ENCODE measurements at regions not wholly inside any gene's neighbourhood (a gene's known extent, or its start where the extent isn't known, plus 50 kb on each side); places are given as distances from the start of the nearest gene placed in this dataset.

- H4K20me1 ChIP-seq (ENCODE audit: insufficient read depth, low read length): no peaks in the 10 kb centered on the region
- no peaks in the 10 kb centered on the region for H3K79me2 ChIP-seq (ENCODE audit: insufficient read depth, low read length)
- H3K27me3 ChIP-seq (ENCODE audit: control insufficient read depth in 1 of 2, insufficient read depth in 2 of 2, low read length in 2 of 2): no peaks in the 10 kb centered on the region
- H3K4me2 ChIP-seq (ENCODE audit: low read depth, low read length): no peak overlapping the region
- POLR2A ChIA-PET: interaction anchor here (1.0 to 1.2 kb wide), 3 partner anchors 10 to 91 kb away, joined by 3 to 4 read pairs (median 4); no protein-coding TSS in a partner anchor
- no peak overlapping the region for H3K27ac ChIP-seq (ENCODE audit: extremely low read length, insufficient read depth, low read length)
- H3K36me3 ChIP-seq (replicated peaks in 1 of 2; ENCODE audit: control insufficient read depth in 1 of 2, insufficient read depth in 2 of 2, low read length in 2 of 2): no peaks in the 10 kb centered on the region
- no peaks in the 10 kb centered on the region for H3K9me3 ChIP-seq (ENCODE audit: low read length)
- no peak overlapping the region for H3K9ac ChIP-seq (ENCODE audit: insufficient read depth, low read depth, low read length)
- CTCF ChIA-PET (ENCODE audit: low intra/inter-chr PET ratio, low total read pairs): interaction anchor here (1.3 to 1.9 kb wide), 2 partner anchors 47 to 91 kb away, joined by 4 read pairs; no protein-coding TSS in a partner anchor
- H2AFZ ChIP-seq (ENCODE audit: low read length): no peak overlapping the region
- no peak overlapping the region for H3K4me3 ChIP-seq (replicated peaks in 1 of 3; ENCODE audit: insufficient read depth in 1 of 3, low read depth in 2 of 3, low read length in 3 of 3)
- no TSS peak for BruUV-seq (replicated peaks)
- 30% methylated on average over 6 of the region's 6 CpGs for WGBS (ENCODE audit: low lambda C conversion rate)
- peaks cover 35% of the 10 kb centered on the region for H3K4me1 ChIP-seq (ENCODE audit: insufficient read depth, low read length)
- peak; percentile 87 for FAIRE-seq
- ATAC-seq: peak; percentile 95
- intact Hi-C loops (cut with micrococcal nuclease; ENCODE audit: unreplicated experiment): loop anchor here (1.0 to 5.0 kb wide), 2 partner anchors 91 to 329 kb away; no protein-coding TSS in a partner anchor
- in situ Hi-C loops (cut with HindIII; ENCODE audit: extremely low pct_ligation_motif_present, low pct_unique_long_range_greater_than_20kb): loop anchor here (10.0 kb wide), 1 partner anchor 54 kb away; no protein-coding TSS in a partner anchor
- DNase-seq (ENCODE audit: low spot score): peak; percentile 50
- TF ChIP-seq MED1 (CRISPR knock-in tag; IDR thresholded peaks at IDR 0.05): no peak
- TF ChIP-seq, protein P1, sequence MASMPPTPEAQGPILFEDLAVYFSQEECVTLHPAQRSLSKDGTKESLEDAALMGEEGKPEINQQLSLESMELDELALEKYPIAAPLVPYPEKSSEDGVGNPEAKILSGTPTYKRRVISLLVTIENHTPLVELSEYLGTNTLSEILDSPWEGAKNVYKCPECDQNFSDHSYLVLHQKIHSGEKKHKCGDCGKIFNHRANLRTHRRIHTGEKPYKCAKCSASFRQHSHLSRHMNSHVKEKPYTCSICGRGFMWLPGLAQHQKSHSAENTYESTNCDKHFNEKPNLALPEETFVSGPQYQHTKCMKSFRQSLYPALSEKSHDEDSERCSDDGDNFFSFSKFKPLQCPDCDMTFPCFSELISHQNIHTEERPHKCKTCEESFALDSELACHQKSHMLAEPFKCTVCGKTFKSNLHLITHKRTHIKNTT (CRISPR knock-in tag; IDR thresholded peaks at IDR 0.05): no peak
- TF ChIP-seq XRCC5 (optimal IDR thresholded peaks at IDR 0.05; ENCODE audit: low read length): peak; percentile 42
- peak; percentile 87 for TF ChIP-seq STAG1 (CRISPR knock-in tag; IDR thresholded peaks at IDR 0.05)
- no peak for TF ChIP-seq ATF4 (CRISPR knock-in tag; IDR thresholded peaks at IDR 0.05)
- no peak for TF ChIP-seq ZNF251 (CRISPR knock-in tag; IDR thresholded peaks at IDR 0.05)
- 0 out of 2 replicates have a peak, but pooled peaks have one; percentile 19 for TF ChIP-seq KDM2A (CRISPR knock-in tag; IDR thresholded peaks at IDR 0.05; ENCODE audit: borderline replicate concordance, low read depth)
- TF ChIP-seq RFXAP (CRISPR knock-in tag; IDR thresholded peaks at IDR 0.05; ENCODE audit: borderline replicate concordance): no peak
- TF ChIP-seq, protein P2, sequence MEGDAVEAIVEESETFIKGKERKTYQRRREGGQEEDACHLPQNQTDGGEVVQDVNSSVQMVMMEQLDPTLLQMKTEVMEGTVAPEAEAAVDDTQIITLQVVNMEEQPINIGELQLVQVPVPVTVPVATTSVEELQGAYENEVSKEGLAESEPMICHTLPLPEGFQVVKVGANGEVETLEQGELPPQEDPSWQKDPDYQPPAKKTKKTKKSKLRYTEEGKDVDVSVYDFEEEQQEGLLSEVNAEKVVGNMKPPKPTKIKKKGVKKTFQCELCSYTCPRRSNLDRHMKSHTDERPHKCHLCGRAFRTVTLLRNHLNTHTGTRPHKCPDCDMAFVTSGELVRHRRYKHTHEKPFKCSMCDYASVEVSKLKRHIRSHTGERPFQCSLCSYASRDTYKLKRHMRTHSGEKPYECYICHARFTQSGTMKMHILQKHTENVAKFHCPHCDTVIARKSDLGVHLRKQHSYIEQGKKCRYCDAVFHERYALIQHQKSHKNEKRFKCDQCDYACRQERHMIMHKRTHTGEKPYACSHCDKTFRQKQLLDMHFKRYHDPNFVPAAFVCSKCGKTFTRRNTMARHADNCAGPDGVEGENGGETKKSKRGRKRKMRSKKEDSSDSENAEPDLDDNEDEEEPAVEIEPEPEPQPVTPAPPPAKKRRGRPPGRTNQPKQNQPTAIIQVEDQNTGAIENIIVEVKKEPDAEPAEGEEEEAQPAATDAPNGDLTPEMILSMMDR (CRISPR knock-in tag; IDR thresholded peaks at IDR 0.05): peak; percentile 84
- TF ChIP-seq, protein P3, sequence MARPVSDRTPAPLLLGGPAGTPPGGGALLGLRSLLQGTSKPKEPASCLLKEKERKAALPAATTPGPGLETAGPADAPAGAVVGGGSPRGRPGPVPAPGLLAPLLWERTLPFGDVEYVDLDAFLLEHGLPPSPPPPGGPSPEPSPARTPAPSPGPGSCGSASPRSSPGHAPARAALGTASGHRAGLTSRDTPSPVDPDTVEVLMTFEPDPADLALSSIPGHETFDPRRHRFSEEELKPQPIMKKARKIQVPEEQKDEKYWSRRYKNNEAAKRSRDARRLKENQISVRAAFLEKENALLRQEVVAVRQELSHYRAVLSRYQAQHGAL (CRISPR knock-in tag; IDR thresholded peaks at IDR 0.05; ENCODE audit: not compliant biosample characterization): no peak
- TF ChIP-seq CEBPB (IDR thresholded peaks at IDR 0.05; ENCODE audit: borderline replicate concordance, low read depth, low read length): no peak
- no peak for TF ChIP-seq AHR (CRISPR knock-in tag; IDR thresholded peaks at IDR 0.05)
- TF ChIP-seq RAD21 (CRISPR knock-in tag; IDR thresholded peaks at IDR 0.05): peak; percentile 65
- no peak for TF ChIP-seq ZFY (CRISPR knock-in tag; IDR thresholded peaks at IDR 0.05)
- no peak for TF ChIP-seq SMAD1 (CRISPR knock-in tag; IDR thresholded peaks at IDR 0.05; ENCODE audit: borderline replicate concordance, low read depth)
- TF ChIP-seq POGK (CRISPR knock-in tag; conservative IDR thresholded peaks at IDR 0.05): no peak
These were observed 170.2 kb upstream of the PZP start for GRCh38 chr12:9378430-9378835.
